PC-9 (cell line): ENCODE measurements at regions not wholly inside any gene's neighbourhood (a gene's known extent, or its start where the extent isn't known, plus 50 kb on each side); places are given as distances from the start of the nearest gene placed in this dataset.

Experiments
- BruUV-seq: library from RNA; stranded (reverse); fragments of 400-500 nt; replicated peaks from 2 replicates; lab custom pipeline; 2021; lab: Mats Ljungman, UMichigan
- CTCF ChIA-PET: fragments of 300-600 bp; sonication (Branson Sonifier 250); formaldehyde crosslinking; loops from one replicate; lab custom pipeline; 2022; ENCODE audit warnings: antibody characterized with exemption; lab: Charles Lee
- POLR2A ChIA-PET: fragments of 300-600 bp; sonication (Branson Sonifier 250); formaldehyde crosslinking; loops from one replicate; lab custom pipeline; 2022; ENCODE audit warnings: antibody characterized with exemption; ENCODE audit not compliant: unreplicated experiment; lab: Charles Lee
- DNase-seq, 2 experiments: peaks; one replicate each; pipeline versions ENCODE4 v3.0.0 to v3.0.0-alpha.2; 2015 to 2022; ENCODE audit warnings: mixed read lengths in 1 of 2
- H2AFZ ChIP-seq: fragments of 200-600 bp; sonication (generic); 2 replicates; pipeline ENCODE4 v1.8.1; 2017; ENCODE audit warnings: antibody characterized with exemption
- H3F3A ChIP-seq: fragments of 200-600 bp; sonication (generic); 2 replicates; pipeline ENCODE4 v1.8.1; 2017; ENCODE audit warnings: antibody characterized with exemption, mild to moderate bottlenecking, low read depth; ENCODE audit not compliant: insufficient read depth
- H3K27ac ChIP-seq: fragments of 200-600 bp; sonication (generic); 2 replicates; pipeline ENCODE4 v1.6.1; 2016; ENCODE audit warnings: mixed run types
- H3K27me3 ChIP-seq: fragments of 200-600 bp; sonication (generic); 2 replicates; pipeline ENCODE4 v1.6.1; 2016; ENCODE audit warnings: low read depth, mixed run types; ENCODE audit not compliant: insufficient read depth
- H3K36me3 ChIP-seq: fragments of 200-600 bp; sonication (generic); 2 replicates; pipeline ENCODE4 v1.6.1; 2016; ENCODE audit warnings: low read depth, mixed run types
- H3K4me1 ChIP-seq: fragments of 200-600 bp; sonication (generic); replicated peaks from 2 replicates; pipeline ENCODE4 v1.6.1; 2016; ENCODE audit warnings: mixed run types; ENCODE audit not compliant: insufficient read depth
- H3K4me2 ChIP-seq: fragments of 200-600 bp; sonication (generic); 2 replicates; pipeline ENCODE4 v1.6.1; 2017; ENCODE audit warnings: mixed run types
- H3K4me3 ChIP-seq: fragments of 200-600 bp; sonication (generic); 2 replicates; pipeline ENCODE4 v1.6.1; 2016; ENCODE audit warnings: mixed run types
- H3K79me2 ChIP-seq: fragments of 200-600 bp; sonication (generic); 2 replicates; pipeline ENCODE4 v1.6.1; 2017; ENCODE audit warnings: low read depth, mixed run types
- H3K9me2 ChIP-seq: fragments of 200-600 bp; sonication (generic); 2 replicates; pipeline ENCODE4 v1.8.1; 2017; ENCODE audit warnings: mild to moderate bottlenecking; ENCODE audit not compliant: insufficient read depth
- H3K9me3 ChIP-seq: fragments of 200-600 bp; sonication (generic); 2 replicates; pipeline ENCODE4 v1.8.1; 2016; ENCODE audit warnings: low read depth; ENCODE audit not compliant: insufficient read depth
- H4K20me1 ChIP-seq: fragments of 200-600 bp; sonication (generic); 2 replicates; pipeline ENCODE4 v1.8.1; 2017; ENCODE audit not compliant: insufficient read depth
- EZH2 ChIP-seq: fragments of 200-600 bp; sonication (generic); IDR thresholded peaks from 2 replicates; pipeline ENCODE4 v1.8.0; 2017; ENCODE audit warnings: antibody characterized with exemption, low read depth
- intact Hi-C: fragments of 100-400 bp; cut with micrococcal nuclease; formaldehyde crosslinking; loops from one replicate; pipeline ENCODE4 v1.10.0; 2022; ENCODE audit not compliant: unreplicated experiment
- TF ChIP-seq, protein P1 (sequence below): fragments of 200-600 bp; sonication (generic); conservative IDR thresholded peaks from 2 replicates; pipeline ENCODE4 v1.6.1; 2017; ENCODE audit warnings: mixed run types, antibody characterized with exemption, mild to moderate bottlenecking, moderate library complexity

- Histone ChIP-seq H2AFZ (no peak overlapping the region), H3F3A (no peaks in the 10 kb centered on the region), H3K27me3 (peaks cover 29% of the 10 kb centered on the region), H4K20me1 (no peaks in the 10 kb centered on the region; the same call in none of the 2 replicates), H3K36me3 (no peaks in the 10 kb centered on the region), H3K9me3 (no peaks in the 10 kb centered on the region), H3K9me2 (no peaks in the 10 kb centered on the region), H3K27ac (no peak overlapping the region), H3K4me1 (no peaks in the 10 kb centered on the region), H3K79me2 (no peaks in the 10 kb centered on the region), H3K4me3 (no peak overlapping the region), H3K4me2 (no peak overlapping the region)
- peak; percentile 35; the same call in 1 of the 2 replicates for TF ChIP-seq EZH2
- TF ChIP-seq, protein P1, sequence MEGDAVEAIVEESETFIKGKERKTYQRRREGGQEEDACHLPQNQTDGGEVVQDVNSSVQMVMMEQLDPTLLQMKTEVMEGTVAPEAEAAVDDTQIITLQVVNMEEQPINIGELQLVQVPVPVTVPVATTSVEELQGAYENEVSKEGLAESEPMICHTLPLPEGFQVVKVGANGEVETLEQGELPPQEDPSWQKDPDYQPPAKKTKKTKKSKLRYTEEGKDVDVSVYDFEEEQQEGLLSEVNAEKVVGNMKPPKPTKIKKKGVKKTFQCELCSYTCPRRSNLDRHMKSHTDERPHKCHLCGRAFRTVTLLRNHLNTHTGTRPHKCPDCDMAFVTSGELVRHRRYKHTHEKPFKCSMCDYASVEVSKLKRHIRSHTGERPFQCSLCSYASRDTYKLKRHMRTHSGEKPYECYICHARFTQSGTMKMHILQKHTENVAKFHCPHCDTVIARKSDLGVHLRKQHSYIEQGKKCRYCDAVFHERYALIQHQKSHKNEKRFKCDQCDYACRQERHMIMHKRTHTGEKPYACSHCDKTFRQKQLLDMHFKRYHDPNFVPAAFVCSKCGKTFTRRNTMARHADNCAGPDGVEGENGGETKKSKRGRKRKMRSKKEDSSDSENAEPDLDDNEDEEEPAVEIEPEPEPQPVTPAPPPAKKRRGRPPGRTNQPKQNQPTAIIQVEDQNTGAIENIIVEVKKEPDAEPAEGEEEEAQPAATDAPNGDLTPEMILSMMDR: no peak
- DNase-seq: no peak
- POLR2A ChIA-PET: no interaction called here
- CTCF ChIA-PET: no interaction called here
- no TSS peak for BruUV-seq
- intact Hi-C loops: no loop called here
Observed at GRCh38 chr2:84243788-84244733, 215.0 kb downstream of the SUCLG1 start.

GRCh38 chr2:84238907-84239306 is 220.2 kb downstream of the SUCLG1 start:
- no peak overlapping the region for H3K4me3 ChIP-seq
- no peaks in the 10 kb centered on the region for H3K9me3 ChIP-seq
- peaks cover 21% of the 10 kb centered on the region for H3K27me3 ChIP-seq
- H3K4me2 ChIP-seq: no peak overlapping the region
- H4K20me1 ChIP-seq: no peaks in the 10 kb centered on the region; the same call in 1 of the 2 replicates
- H3K4me1 ChIP-seq: no peaks in the 10 kb centered on the region
- no peaks in the 10 kb centered on the region for H3F3A ChIP-seq
- no TSS peak for BruUV-seq
- TF ChIP-seq, protein P1: no peak
- TF ChIP-seq EZH2: no peak
- H3K36me3 ChIP-seq: no peaks in the 10 kb centered on the region
- DNase-seq: no peak
- intact Hi-C loops: no loop called here
- no peak overlapping the region for H2AFZ ChIP-seq
- no peaks in the 10 kb centered on the region for H3K9me2 ChIP-seq
- ChIA-PET CTCF (no interaction called here), POLR2A (no interaction called here)
- no peaks in the 10 kb centered on the region for H3K79me2 ChIP-seq
- no peak overlapping the region for H3K27ac ChIP-seq

DNA sequence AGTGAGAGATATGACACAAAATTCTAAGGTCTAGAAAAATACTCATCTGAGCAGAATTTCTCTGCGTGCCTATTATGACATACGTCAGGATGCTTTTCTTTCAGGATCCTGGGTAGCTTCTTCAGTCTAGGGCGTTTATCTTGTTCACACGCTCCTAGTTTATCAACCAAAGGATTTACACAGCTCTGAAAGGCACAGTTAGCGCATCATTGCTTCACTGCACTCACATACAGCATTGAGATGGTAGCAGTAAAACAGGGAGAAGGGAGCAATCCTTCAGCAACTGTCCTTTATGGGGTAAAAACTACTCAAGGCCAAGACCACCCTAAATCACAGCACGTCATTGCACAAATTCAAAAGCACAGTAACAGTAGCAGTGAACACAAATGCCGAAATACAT is 222.8 kb downstream of the SUCLG1 start:
- Histone ChIP-seq H3K4me3 (no peak overlapping the region), H3K27ac (no peak overlapping the region), H3K36me3 (no peaks in the 10 kb centered on the region), H3K27me3 (peaks cover 4% of the 10 kb centered on the region; the same call in 1 of the 2 replicates), H3K9me3 (no peaks in the 10 kb centered on the region), H3K9me2 (no peaks in the 10 kb centered on the region), H3K4me2 (no peak overlapping the region), H3K79me2 (no peaks in the 10 kb centered on the region), H3F3A (no peaks in the 10 kb centered on the region), H2AFZ (no peak overlapping the region), H4K20me1 (no peaks in the 10 kb centered on the region), H3K4me1 (no peaks in the 10 kb centered on the region)
- TF ChIP-seq EZH2: no peak
- TF ChIP-seq, protein P1: no peak
- no TSS peak for BruUV-seq
- CTCF ChIA-PET: no interaction called here
- POLR2A ChIA-PET: no interaction called here
- intact Hi-C loops: no loop called here
- no peak for DNase-seq
